CD8-positive, alpha-beta memory T cell (primary cell): ENCODE measurements at regions not wholly inside any gene's neighbourhood (a gene's known extent, or its start where the extent isn't known, plus 50 kb on each side); places are given as distances from the start of the nearest gene placed in this dataset.

Source experiments
- CTCF ChIA-PET: fragments of 350-600 bp; sonication (Branson Sonifier 250); formaldehyde crosslinking; loops from one replicate; lab custom pipeline; 2021; ENCODE audit warnings: antibody characterized with exemption; lab: Charles Lee
- POLR2A ChIA-PET: fragments of 350-600 bp; sonication (Branson Sonifier 250); formaldehyde crosslinking; loops from one replicate; lab custom pipeline; 2021; ENCODE audit warnings: antibody characterized with exemption; lab: Charles Lee
- DNase-seq, 5 donors: peaks; one replicate each; pipeline versions ENCODE4 v3.0.0 to v3.0.0-alpha.2; 2020 to 2022; ENCODE audit warnings: mixed read lengths in 1 of 5
- H3K27ac ChIP-seq: one replicate; pipeline ENCODE4 v1.7.0; 2013; ENCODE audit warnings: low read depth, mild to moderate bottlenecking, low read length, moderate library complexity
- H3K27me3 ChIP-seq: 2 replicates; pipeline ENCODE4 v1.7.0; 2013; ENCODE audit warnings: low read length, mild to moderate bottlenecking; ENCODE audit not compliant: insufficient read depth, poor library complexity, severe bottlenecking
- H3K36me3 ChIP-seq: 2 replicates; pipeline ENCODE4 v1.7.0; 2013; ENCODE audit warnings: mild to moderate bottlenecking, low read length, moderate library complexity; ENCODE audit not compliant: insufficient read depth
- H3K4me1 ChIP-seq: 2 replicates; pipeline ENCODE4 v1.7.0; 2013; ENCODE audit warnings: mild to moderate bottlenecking, low read length, moderate library complexity; ENCODE audit not compliant: insufficient read depth
- H3K4me3 ChIP-seq: 2 replicates; pipeline ENCODE4 v1.7.0; 2013; ENCODE audit warnings: mild to moderate bottlenecking, low read length
- H3K9me3 ChIP-seq: 2 replicates; pipeline ENCODE4 v1.7.0; 2013; ENCODE audit warnings: mild to moderate bottlenecking, low read length
- H3K27ac Mint-ChIP-seq, 8 donors: one replicate each; pipeline ENCODE4 v1.8.0; 2020 to 2021; ENCODE audit warnings: mixed read lengths in 8 of 8, mild to moderate bottlenecking in 6 of 8, inconsistent platforms in 3 of 8, moderate library complexity in 3 of 8
- H3K27me3 Mint-ChIP-seq, 2 donors: one replicate each; pipeline ENCODE4 v1.8.0; 2020 to 2021; ENCODE audit warnings: mixed read lengths in 2 of 2, mild to moderate bottlenecking in 1 of 2, moderate library complexity in 1 of 2
- H3K36me3 Mint-ChIP-seq, 3 donors: one replicate each; pipeline ENCODE4 v1.8.0; 2020 to 2021; ENCODE audit warnings: mixed read lengths in 3 of 3, inconsistent platforms in 1 of 3, mild to moderate bottlenecking in 1 of 3
- H3K4me1 Mint-ChIP-seq, 3 donors: one replicate each; pipeline ENCODE4 v1.8.0; 2020 to 2021; ENCODE audit warnings: mixed read lengths in 3 of 3, inconsistent platforms in 1 of 3, mild to moderate bottlenecking in 1 of 3
- H3K4me3 Mint-ChIP-seq, 7 donors: one replicate each; pipeline ENCODE4 v1.8.0; 2020 to 2021; ENCODE audit warnings: mixed read lengths in 7 of 7, mild to moderate bottlenecking in 6 of 7, moderate library complexity in 4 of 7, inconsistent platforms in 2 of 7
- H3K9me3 Mint-ChIP-seq, 5 donors: one replicate each; pipeline ENCODE4 v1.8.0; 2020 to 2022; ENCODE audit warnings: mixed read lengths in 5 of 5, mild to moderate bottlenecking in 3 of 5, moderate library complexity in 2 of 5, inconsistent platforms in 1 of 5

DNA sequence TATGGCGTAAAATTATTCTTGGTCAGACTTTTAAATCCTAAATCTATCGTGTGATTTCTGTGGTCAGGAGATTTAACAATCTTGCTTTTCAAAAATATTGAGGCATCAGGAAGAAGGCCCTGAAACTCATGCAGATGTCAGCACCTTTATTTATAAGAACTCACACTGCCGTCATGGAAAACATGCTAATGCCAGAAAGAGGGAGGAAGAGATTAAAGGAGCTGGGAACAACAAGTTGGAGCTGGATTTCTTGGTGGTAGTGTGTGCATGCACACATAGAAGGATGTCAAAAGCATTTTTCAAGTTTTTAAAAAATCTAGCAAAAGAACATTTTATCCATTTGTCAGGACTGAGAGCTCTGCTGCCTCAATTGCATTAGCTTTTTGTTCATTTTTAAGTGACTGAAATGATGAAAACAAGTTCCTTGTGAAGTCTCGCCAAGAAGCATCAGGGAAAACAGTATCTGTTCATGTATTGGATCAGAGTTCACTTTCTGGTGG, 342.5 kb downstream of the SPRY2 start:
- CTCF ChIA-PET = no interaction called here
- H3K9me3 Mint-ChIP-seq = peaks cover 0 to 4% (median 0%) of the 10 kb centered on the region in 5 donors

DNA sequence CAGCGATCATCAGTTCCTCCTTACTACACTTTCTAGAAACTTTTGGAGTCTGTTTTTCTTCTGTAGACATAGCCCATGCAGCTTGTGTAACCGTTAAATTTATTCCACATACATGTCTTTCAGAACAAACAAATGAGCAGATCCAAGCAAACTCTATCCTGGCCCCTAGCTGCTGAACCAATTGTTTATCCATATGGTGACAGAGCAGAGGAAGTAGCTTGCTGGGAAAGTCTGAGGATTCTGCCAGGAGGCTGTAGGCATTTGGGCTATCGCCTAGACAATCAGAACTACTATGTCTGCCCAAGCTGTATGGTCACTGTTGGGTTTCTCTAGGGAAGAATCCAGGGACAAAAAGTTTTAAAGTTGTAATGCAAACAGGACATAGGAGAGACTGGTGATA, 343.7 kb downstream of the SPRY2 start:
- Mint-ChIP-seq H3K27me3 (peaks cover 0 to 2% of the 10 kb centered on the region in 2 donors), H3K36me3 (no peaks in the 10 kb centered on the region), H3K9me3 (peaks cover 0 to 4% (median 0%) of the 10 kb centered on the region in 5 donors), H3K4me3 (no peak overlapping the region), H3K27ac (no peak overlapping the region), H3K4me1 (no peaks in the 10 kb centered on the region)
- Histone ChIP-seq H3K4me1 (no peaks in the 10 kb centered on the region), H3K27me3 (no peaks in the 10 kb centered on the region), H3K27ac (no peak overlapping the region), H3K9me3 (no peaks in the 10 kb centered on the region), H3K4me3 (no peak overlapping the region), H3K36me3 (no peaks in the 10 kb centered on the region)
- no peak for DNase-seq
- CTCF ChIA-PET = no interaction called here
- POLR2A ChIA-PET = no interaction called here

More for the DNA sequence above, 342.5 kb downstream of the SPRY2 start:
- Histone ChIP-seq H3K4me3 (no peak overlapping the region), H3K36me3 (no peaks in the 10 kb centered on the region), H3K27me3 (no peaks in the 10 kb centered on the region), H3K27ac (no peak overlapping the region), H3K9me3 (no peaks in the 10 kb centered on the region), H3K4me1 (no peaks in the 10 kb centered on the region)
- Mint-ChIP-seq H3K4me1 (no peaks in the 10 kb centered on the region), H3K27ac (no peak overlapping the region), H3K4me3 (no peak overlapping the region), H3K36me3 (no peaks in the 10 kb centered on the region), H3K27me3 (peaks cover 0 to 2% of the 10 kb centered on the region in 2 donors)
- no peak for DNase-seq
- POLR2A ChIA-PET = no interaction called here

DNA sequence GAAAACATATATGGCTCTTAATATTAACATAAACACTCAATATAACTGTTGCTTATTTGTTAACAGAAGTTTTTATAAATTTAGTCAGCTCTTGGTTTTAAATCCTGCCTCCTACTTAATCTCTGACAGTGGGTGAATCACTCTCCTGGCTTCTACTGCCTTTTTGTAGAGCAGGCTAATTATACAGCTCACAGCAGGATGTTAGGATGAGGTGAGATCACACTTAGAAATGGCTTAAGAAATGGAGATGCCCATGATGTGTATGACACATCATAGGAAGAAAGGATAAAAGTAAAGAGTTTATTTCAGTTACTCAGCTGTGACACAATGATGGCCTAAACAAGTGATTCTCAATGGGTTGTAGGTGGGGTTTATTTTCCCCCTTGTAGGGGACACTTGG, 345.6 kb downstream of the SPRY2 start:
- no peaks in the 10 kb centered on the region for H3K9me3 ChIP-seq
- H3K27ac Mint-ChIP-seq = no peak overlapping the region
- POLR2A ChIA-PET = no interaction called here

DNA sequence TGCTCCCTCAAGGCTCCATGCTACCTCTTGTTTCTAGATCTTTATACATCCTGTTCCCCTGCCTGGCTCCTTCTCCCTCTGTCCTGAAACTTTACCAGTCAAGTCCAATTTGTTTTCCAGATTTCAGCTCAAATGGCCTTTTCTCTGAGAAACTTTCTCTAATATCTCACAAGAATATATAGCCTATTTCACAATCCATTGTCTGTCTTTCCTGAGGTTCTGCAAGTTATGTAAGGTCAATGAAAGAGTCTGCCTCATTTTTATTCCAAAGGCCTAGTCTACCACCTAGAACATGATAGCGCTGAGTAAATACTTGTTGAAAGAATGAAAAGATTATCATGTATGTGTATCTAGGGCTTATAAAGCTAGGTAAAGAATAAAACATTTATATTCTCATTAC, 348.8 kb downstream of the SPRY2 start:
- ChIA-PET POLR2A (no interaction called here), CTCF (no interaction called here)
- no peak for DNase-seq
- Mint-ChIP-seq H3K27ac (no peak overlapping the region), H3K36me3 (no peaks in the 10 kb centered on the region), H3K4me3 (no peak overlapping the region), H3K9me3 (peaks cover 0 to 7% (median 0%) of the 10 kb centered on the region in 5 donors), H3K27me3 (peaks cover 0 to 2% of the 10 kb centered on the region in 2 donors), H3K4me1 (no peaks in the 10 kb centered on the region)
- no peak overlapping the region for H3K27ac ChIP-seq
- H3K4me3 ChIP-seq = no peak overlapping the region
- H3K9me3 ChIP-seq = no peaks in the 10 kb centered on the region
- no peaks in the 10 kb centered on the region for H3K27me3 ChIP-seq
- H3K36me3 ChIP-seq = no peaks in the 10 kb centered on the region
- no peaks in the 10 kb centered on the region for H3K4me1 ChIP-seq

More for the DNA sequence above, 345.6 kb downstream of the SPRY2 start:
- H3K27ac ChIP-seq = no peak overlapping the region
- CTCF ChIA-PET = no interaction called here
- H3K9me3 Mint-ChIP-seq = peaks cover 0 to 4% (median 0%) of the 10 kb centered on the region in 5 donors
- no peaks in the 10 kb centered on the region for H3K36me3 ChIP-seq
- no peak for DNase-seq
- peaks cover 0 to 2% of the 10 kb centered on the region in 2 donors for H3K27me3 Mint-ChIP-seq
- H3K36me3 Mint-ChIP-seq = no peaks in the 10 kb centered on the region
- H3K4me3 ChIP-seq = no peak overlapping the region
- no peaks in the 10 kb centered on the region for H3K4me1 ChIP-seq
- H3K4me3 Mint-ChIP-seq = no peak overlapping the region
- no peaks in the 10 kb centered on the region for H3K4me1 Mint-ChIP-seq
- H3K27me3 ChIP-seq = no peaks in the 10 kb centered on the region

DNA sequence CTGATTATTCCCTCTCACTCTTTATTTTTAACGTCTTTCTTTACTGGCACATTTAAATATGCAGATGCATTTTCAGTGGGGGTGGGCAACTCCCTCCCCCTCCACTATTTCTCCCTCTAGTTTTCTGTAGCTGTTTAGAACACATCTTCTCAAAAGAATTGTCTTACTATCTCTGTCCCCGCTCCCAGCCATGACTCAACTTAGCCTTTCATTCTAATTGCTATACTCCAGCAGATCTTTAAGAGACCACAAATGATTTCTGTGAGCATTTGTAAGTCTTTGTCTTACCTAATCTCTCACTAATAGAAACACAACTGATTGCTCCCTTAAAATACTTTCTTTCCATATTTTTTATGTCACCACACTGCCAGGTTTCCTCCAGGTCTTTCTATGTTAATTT, 350.9 kb downstream of the SPRY2 start:
- Histone ChIP-seq H3K27me3 (no peaks in the 10 kb centered on the region), H3K4me3 (no peak overlapping the region), H3K36me3 (no peaks in the 10 kb centered on the region), H3K27ac (no peak overlapping the region), H3K9me3 (no peaks in the 10 kb centered on the region), H3K4me1 (no peaks in the 10 kb centered on the region)
- peaks cover 0 to 7% (median 0%) of the 10 kb centered on the region in 5 donors for H3K9me3 Mint-ChIP-seq
- H3K36me3 Mint-ChIP-seq = no peaks in the 10 kb centered on the region
- H3K27me3 Mint-ChIP-seq = peaks cover 0 to 2% of the 10 kb centered on the region in 2 donors
- no peak for DNase-seq
- H3K4me3 Mint-ChIP-seq = no peak overlapping the region
- CTCF ChIA-PET = no interaction called here
- POLR2A ChIA-PET = no interaction called here
- no peaks in the 10 kb centered on the region for H3K4me1 Mint-ChIP-seq
- no peak overlapping the region for H3K27ac Mint-ChIP-seq

DNA sequence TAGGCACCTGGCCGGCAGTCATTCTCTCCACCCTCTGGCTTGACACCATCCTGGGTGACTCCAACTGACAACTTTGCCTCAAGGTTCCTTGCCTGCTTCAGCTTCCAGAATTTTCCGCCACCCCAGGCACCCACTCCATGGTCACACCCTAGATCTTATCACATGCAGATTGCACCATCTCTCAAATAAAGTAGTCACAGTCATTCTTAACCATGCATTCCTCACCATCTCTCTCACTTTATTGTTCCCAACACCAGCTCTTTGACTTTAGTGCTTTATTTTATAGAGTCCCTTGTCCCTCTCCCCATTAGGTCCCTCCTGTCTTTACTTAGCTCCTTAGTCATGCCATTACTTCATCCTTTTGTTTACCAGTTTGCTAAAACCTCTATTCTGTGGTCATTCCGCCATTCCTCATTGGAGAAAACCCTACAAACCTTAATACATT, 351.7 kb downstream of the SPRY2 start:
- H3K4me3 Mint-ChIP-seq = no peak overlapping the region
- no peak overlapping the region for H3K27ac Mint-ChIP-seq
- Histone ChIP-seq H3K36me3 (no peaks in the 10 kb centered on the region), H3K4me1 (no peaks in the 10 kb centered on the region), H3K27ac (no peak overlapping the region), H3K4me3 (no peak overlapping the region), H3K9me3 (no peaks in the 10 kb centered on the region), H3K27me3 (no peaks in the 10 kb centered on the region)
- no peaks in the 10 kb centered on the region for H3K27me3 Mint-ChIP-seq
- DNase-seq = no peak
- H3K9me3 Mint-ChIP-seq = peaks cover 0 to 5% (median 0%) of the 10 kb centered on the region in 5 donors
- H3K4me1 Mint-ChIP-seq = no peaks in the 10 kb centered on the region
- no peaks in the 10 kb centered on the region for H3K36me3 Mint-ChIP-seq
- CTCF ChIA-PET = no interaction called here
- POLR2A ChIA-PET = no interaction called here

DNA sequence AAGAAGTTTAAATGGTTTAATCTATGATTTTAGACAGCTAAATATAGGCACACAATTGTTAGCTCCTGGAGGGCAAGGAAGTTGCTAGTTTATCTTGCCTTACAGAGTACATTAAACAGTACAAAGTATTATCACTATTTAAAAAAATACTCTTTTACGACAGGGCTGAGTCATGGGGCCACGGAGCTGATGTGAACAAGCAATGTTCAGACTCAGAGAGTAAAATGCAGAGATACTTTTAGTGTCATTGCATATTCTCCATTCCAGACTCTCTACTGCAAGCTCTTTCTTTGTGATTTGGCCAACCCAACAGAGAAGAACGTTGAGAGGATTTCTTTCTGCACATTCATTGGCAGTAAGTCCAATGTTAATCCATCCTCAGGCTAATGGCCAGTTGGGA, 352.4 kb downstream of the SPRY2 start:
- Histone ChIP-seq H3K27ac (no peak overlapping the region), H3K9me3 (no peaks in the 10 kb centered on the region), H3K36me3 (no peaks in the 10 kb centered on the region), H3K27me3 (no peaks in the 10 kb centered on the region), H3K4me3 (no peak overlapping the region), H3K4me1 (no peaks in the 10 kb centered on the region)
- peaks cover 0 to 5% (median 0%) of the 10 kb centered on the region in 5 donors for H3K9me3 Mint-ChIP-seq
- H3K27ac Mint-ChIP-seq = no peak overlapping the region
- no peaks in the 10 kb centered on the region for H3K36me3 Mint-ChIP-seq
- no peaks in the 10 kb centered on the region for H3K27me3 Mint-ChIP-seq
- H3K4me1 Mint-ChIP-seq = no peaks in the 10 kb centered on the region
- H3K4me3 Mint-ChIP-seq = no peak overlapping the region
- no peak for DNase-seq
- ChIA-PET POLR2A (no interaction called here), CTCF (no interaction called here)

DNA sequence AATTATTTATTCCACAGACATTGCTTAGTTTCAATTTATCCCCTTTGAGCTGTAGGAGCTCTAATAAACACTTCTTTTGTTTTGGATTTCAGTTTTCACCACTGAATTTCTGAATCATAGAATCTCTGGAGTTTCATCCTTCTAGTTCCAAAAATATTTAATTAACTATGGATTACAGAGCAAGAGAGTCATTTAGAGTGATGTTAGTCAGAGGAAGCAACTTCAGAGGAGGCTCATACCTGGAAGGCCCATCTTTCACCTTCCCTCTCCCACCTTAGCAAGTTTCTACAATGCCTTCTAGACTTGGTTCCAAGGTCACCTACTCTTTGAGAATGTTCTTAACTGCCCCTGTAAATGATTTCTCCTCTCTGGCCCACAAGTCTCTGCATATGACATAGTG, 353.2 kb downstream of the SPRY2 start:
- CTCF ChIA-PET = no interaction called here
- H3K27me3 Mint-ChIP-seq = no peaks in the 10 kb centered on the region
- H3K36me3 Mint-ChIP-seq = no peaks in the 10 kb centered on the region
- no peak overlapping the region for H3K4me3 Mint-ChIP-seq
- H3K9me3 Mint-ChIP-seq = peaks cover 0 to 5% (median 3%) of the 10 kb centered on the region in 5 donors
- Histone ChIP-seq H3K36me3 (no peaks in the 10 kb centered on the region), H3K4me1 (no peaks in the 10 kb centered on the region), H3K27ac (no peak overlapping the region), H3K9me3 (no peaks in the 10 kb centered on the region), H3K27me3 (no peaks in the 10 kb centered on the region), H3K4me3 (no peak overlapping the region)
- no peak for DNase-seq
- H3K4me1 Mint-ChIP-seq = no peaks in the 10 kb centered on the region
- POLR2A ChIA-PET = no interaction called here
- H3K27ac Mint-ChIP-seq = no peak overlapping the region
